HCT116 (cell line): ENCODE measurements at regions not wholly inside any gene's neighbourhood (a gene's known extent, or its start where the extent isn't known, plus 50 kb on each side); places are given as distances from the start of the nearest gene placed in this dataset.

ENCODE experiments used
- EGR1 ChIP-seq: IDR thresholded peaks from 2 replicates; pipeline ENCODE4 v1.6.1; 2012; ENCODE audit warnings: low read depth
- POLR2A ChIP-seq: IDR thresholded peaks from 2 replicates; pipeline ENCODE4 v1.7.0; 2011; ENCODE audit warnings: borderline replicate concordance; ENCODE audit not compliant: insufficient read depth, insufficient read length; ENCODE audit errors: extremely low read depth
- POLR2AphosphoS5 ChIP-seq: IDR thresholded peaks from 2 replicates; pipeline ENCODE4 v1.6.1; 2011; ENCODE audit warnings: mild to moderate bottlenecking, low read depth, low read length, moderate library complexity
- SP1 ChIP-seq: IDR thresholded peaks from 2 replicates; pipeline ENCODE4 v1.6.1; 2012; ENCODE audit warnings: low read depth
- TF ChIP-seq, protein P1 (sequence below), 3 experiments: fragments of 200-600 bp in 1 of 3; sonication (generic) in 1 of 3; IDR thresholded peaks in 2 of 3; conservative IDR thresholded peaks in 1 of 3; 2 replicates each; pipeline ENCODE4 v1.5.1; 2012 to 2017; ENCODE audit warnings: low read depth in 2 of 3, low read length in 2 of 3, antibody characterized with exemption in 1 of 3, borderline replicate concordance in 1 of 3, control low read depth in 1 of 3, mild to moderate bottlenecking in 1 of 3, mixed read lengths in 1 of 3, mixed run types in 1 of 3, moderate library complexity in 1 of 3; ENCODE audit not compliant: insufficient read depth in 1 of 3
- TF ChIP-seq, protein P2 (sequence below): IDR thresholded peaks from 2 replicates; pipeline ENCODE4 v1.6.1; 2012

DNA sequence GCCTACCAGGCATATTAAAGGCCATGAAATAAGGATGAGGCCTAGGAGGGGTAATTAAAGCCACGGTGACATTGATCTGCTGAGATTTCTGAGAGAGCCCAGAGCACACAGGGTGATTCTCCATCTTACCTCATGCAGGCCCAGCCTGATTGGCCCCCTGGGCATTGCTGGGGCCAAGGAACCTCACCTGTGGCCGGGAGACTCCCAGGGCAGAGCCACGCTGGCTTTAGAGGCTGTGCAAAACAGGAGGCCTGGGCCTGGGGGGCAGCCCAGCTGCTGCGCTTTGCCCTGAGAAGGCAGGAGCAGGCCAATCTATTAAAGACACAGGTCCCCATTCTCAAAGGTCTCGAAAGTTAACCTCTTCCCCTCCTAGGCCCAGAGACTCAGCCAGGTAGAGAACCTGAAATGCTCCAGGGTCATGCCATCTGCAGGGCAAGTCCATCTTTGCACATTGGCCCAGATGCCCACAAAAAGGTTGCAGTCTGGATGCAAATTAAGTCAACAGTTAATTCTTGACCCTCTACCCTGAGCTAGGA, 1099.7 kb downstream of the BCL11B start:
- TF ChIP-seq, protein P1, sequence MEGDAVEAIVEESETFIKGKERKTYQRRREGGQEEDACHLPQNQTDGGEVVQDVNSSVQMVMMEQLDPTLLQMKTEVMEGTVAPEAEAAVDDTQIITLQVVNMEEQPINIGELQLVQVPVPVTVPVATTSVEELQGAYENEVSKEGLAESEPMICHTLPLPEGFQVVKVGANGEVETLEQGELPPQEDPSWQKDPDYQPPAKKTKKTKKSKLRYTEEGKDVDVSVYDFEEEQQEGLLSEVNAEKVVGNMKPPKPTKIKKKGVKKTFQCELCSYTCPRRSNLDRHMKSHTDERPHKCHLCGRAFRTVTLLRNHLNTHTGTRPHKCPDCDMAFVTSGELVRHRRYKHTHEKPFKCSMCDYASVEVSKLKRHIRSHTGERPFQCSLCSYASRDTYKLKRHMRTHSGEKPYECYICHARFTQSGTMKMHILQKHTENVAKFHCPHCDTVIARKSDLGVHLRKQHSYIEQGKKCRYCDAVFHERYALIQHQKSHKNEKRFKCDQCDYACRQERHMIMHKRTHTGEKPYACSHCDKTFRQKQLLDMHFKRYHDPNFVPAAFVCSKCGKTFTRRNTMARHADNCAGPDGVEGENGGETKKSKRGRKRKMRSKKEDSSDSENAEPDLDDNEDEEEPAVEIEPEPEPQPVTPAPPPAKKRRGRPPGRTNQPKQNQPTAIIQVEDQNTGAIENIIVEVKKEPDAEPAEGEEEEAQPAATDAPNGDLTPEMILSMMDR (IDR thresholded peaks at IDR 0.05 in 2 of 3, conservative IDR thresholded peaks at IDR 0.05 in 1 of 3; ENCODE audit: borderline replicate concordance in 1 of 3, insufficient read depth in 1 of 3, low read depth in 2 of 3, low read length in 2 of 3), result no peak
- no peak for TF ChIP-seq SP1
- TF ChIP-seq, protein P2, sequence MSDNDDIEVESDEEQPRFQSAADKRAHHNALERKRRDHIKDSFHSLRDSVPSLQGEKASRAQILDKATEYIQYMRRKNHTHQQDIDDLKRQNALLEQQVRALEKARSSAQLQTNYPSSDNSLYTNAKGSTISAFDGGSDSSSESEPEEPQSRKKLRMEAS, result no peak
- TF ChIP-seq POLR2A, result no peak
- TF ChIP-seq POLR2AphosphoS5, result no peak
- no peak for TF ChIP-seq EGR1
